Cardiac septum (tissue), 1 donor: ENCODE measurements at regions not wholly inside any gene's neighbourhood (a gene's known extent, or its start where the extent isn't known, plus 50 kb on each side); places are given as distances from the start of the nearest gene placed in this dataset.
"Not testable (repeated sequence)": the region's sequence is repeated elsewhere in the genome, so short reads cannot be mapped to it uniquely, and the experiment has no call there.

Experiments
- DNase-seq: peaks from one replicate; pipeline ENCODE4 v3.0.0-alpha.2; 2020; ENCODE audit warnings: low spot score
- intact Hi-C: fragments of 100-400 bp; cut with DNase I; formaldehyde crosslinking; loops from one replicate; pipeline ENCODE4 v1.14.0; 2022
- donor health status: DM: no; HTN: no; CAD: no.

DNA sequence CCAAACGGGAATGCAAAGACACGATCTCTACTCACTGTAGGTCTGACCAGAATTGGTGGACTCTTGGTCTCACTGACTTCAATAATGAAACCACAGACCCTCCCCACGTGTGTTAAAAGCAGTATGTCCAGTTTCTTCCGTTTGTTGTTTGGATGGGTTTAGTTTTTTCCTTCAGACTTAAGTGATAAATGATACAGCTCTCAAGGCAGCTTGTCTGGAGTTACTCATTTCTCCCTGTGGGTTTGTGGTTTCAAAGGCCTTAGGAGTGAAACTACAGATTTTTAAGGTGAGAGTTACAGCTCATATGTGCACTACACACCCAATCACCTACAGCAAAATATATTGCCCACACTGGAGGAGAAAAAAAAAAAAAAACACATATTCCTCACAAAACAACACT is 86.7 kb upstream of the STMND1 start:
- DNase-seq: no peak
- intact Hi-C loops: no loop called here

DNA sequence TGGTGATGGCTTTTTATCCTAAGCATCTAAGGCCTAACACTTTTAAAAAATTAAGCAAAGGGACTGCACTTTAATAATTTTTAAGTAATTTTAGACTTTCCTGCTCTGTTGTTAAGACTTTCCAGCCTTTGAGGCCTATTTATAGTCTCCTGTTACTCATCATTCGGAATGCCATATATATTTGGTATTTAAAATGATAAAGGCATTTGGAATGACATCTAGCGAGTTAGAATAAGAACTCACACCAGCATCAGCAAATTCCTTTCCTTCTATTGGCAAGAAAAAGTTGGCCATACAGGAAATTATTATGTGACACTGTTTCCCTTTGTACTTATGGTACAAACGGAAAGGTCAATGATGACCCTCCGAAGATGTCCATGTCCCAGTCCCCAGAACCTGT is 88.1 kb upstream of the STMND1 start:
- intact Hi-C loops: no loop called here
- DNase-seq: no peak

DNA sequence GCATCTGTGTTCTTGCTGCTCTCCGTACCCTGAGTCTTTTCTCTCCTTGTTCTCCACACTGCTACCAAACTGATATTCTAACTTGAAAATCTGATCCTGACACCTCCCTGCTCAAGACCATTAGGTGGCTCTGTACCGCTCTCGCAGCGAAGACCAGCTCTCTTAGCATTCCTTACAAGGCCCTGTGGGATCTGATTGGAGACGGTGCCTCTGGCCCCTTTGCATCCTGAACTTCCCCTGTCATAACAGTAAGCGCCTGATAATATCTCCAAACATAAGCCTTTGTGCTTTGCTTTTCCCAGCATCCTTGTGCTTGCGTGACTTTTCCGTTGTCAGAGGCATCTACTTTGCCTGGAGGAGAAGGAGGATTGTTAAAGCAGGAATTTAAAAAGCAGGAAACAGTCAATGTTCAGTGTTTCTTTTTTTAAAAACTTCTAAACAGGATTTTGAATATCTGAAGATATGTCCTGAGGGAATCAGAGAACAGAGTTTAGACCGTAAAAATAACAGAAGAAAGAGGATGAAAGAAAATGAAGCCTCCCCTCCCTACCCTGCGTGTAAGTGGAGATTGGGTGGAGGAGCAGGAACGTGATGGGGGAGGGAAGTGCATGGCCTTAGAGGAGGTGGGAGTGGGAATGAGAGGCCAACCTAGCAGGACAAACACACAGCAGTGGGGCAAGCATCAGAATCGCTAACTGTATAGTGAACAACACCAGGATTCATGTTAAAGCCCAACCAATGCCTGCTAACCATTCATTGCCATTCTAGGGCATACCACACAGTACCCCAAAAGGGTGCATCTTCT is 89.2 kb upstream of the STMND1 start:
- DNase-seq: no peak
- intact Hi-C loops: no loop called here

DNA sequence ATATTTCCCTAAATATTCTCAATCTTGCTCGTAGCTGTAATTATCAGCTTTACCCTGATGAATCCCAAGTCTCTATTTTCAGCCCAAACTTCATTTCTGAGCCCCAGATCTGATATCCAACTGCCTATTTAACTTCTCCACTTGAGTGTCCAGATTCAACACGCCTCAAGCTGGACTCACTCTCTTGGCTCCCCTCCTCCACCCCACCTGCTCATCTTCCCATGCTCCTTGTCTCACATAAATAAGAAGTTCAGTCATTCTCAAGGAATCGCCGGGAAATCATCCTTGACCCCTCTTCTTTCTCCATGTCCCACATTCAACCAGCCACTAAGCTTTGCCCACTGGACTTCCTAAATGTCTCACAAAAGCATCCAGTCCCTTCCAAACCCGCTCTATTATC is 89.9 kb upstream of the STMND1 start:
- intact Hi-C loops: no loop called here
- no peak for DNase-seq

DNA sequence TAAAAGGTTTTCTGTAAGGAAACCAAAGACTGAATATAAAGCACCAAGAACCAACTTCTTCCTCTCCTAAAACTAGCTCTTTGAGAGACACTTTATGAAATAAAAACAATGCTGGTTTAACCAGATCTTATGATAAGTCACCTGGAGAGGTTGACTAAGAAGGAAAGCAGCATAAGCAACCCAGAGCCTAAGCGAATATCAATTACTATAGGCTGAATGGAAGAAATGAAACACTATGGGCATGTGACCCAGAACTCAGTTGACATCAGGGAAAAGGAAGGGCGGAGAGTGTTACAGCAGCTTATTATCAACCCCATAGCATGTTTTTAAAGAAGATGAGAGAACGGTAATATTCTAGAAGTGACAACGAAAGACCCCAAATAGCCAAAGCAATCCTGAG is 94.1 kb upstream of the STMND1 start:
- intact Hi-C loops: no loop called here
- no peak for DNase-seq

DNA sequence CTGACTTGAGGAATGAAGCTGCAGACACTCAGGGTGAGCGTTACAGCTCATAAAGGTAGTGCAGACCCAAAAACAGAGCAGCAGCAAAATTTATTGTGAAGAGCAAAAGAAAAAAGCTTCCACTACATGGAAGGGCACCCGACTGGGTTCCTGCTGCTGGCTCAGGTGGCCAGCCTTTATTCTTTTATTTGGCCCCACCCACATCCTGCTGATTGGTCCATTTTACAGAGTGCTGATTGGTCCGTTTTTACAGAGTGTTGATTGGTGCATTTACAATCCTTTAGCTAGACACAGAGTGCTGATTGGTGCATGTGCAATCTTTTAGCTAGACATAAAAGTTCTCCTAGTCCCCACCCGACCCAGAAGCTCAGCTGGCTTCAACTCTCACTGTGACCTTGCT is 95.3 kb upstream of the STMND1 start:
- intact Hi-C loops: no loop called here
- DNase-seq: no peak

DNA sequence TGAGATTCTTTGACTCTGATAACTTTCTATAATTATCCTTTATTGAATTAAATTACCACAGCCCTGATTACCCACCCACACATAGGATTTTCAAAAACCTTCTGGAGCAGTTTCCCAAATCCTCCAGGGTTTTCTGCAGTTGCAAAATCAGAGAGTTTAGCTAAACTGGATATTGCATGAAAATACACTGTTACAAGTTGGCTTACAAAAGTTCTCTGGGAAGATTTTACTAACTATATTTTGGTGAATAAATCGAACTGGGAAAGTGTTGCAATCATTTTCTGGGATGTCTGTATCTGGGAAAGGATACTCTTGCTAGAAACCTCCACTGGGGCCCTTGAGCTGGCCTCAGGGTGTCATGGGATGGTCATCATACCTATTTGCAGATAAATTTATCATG is 97.6 kb upstream of the STMND1 start:
- DNase-seq: no peak
- intact Hi-C loops: no loop called here

DNA sequence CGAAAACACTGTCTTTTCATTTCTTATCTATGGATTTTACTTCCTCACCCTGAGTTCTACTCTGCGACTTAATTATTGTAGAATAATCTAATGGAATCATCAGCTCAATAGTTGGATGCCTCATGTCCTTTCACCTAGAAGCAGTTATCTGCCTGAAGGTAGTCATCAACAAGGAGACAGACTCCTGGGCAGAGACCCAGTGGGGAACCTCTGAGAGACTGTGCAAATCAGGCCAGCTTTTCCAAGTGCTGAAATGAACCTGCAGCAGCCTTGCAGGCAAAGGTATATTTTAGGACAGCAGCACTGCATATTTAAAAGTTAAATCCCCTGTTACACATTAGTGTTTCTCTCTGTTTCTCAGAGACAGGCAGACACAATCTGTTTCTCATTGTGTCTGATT is 99.7 kb upstream of the STMND1 start:
- no peak for DNase-seq
- intact Hi-C loops: no loop called here

DNA sequence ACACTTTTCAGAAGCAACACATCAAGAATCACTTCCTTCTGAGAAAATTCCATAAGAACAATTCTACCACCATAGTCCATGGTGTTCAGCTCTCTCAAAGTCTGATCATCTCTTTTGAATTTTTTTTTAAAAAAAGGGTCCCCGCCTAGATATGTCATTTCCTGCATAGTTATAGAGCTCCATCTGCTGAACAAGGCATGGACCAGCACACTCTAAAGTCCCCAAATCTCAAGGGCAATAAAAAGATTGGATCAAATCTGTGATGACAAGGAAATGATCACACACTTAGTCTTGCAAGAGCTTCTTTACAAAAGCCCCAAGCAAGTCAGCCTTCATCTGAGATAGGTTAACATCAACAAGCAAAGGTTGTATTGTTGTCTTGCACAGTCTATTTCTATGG is 100.7 kb upstream of the STMND1 start:
- no peak for DNase-seq
- intact Hi-C loops: no loop called here

DNA sequence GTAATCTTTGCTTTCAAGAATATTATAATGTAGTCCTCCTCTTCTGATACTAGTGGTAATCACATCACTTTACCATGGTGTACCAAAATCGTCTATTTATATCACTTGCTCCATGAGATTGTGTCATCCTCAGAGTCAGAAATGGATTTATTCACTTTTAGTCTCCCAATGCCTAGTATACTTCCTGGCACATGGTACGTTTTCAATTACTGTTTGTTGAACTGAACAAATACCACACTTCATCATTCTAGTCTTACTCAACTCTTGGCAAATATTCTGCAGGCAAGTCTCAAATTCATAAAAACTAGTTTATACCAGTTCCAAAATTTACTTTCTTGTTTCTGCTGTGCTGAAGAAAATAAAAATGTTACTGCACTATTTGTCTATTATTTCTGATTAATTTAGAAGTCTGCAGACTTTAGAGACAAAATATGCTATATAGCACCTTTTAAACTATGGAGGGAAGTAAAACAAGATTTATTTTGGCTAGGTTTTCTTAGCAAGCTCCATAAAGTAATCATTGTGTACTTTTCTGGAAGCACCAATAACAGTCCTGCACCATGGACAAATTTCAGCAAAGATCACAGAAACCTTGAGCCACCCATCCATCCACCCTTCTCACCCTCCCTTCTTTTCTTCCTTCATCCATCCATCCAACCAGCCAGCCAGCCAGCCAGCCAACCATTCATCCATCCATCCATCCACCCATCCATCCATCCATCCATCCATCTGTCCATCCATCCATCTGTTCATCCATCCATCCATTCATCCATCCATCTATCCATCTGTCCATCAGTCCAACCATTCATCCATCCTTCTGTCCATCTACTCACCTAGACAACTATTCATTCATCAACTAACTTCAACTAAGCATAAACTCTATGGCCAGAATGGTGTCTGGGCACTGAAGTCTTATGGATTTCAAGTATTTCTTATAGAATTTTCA is 102.1 kb upstream of the STMND1 start:
- intact Hi-C loops: no loop called here
- no peak for DNase-seq

DNA sequence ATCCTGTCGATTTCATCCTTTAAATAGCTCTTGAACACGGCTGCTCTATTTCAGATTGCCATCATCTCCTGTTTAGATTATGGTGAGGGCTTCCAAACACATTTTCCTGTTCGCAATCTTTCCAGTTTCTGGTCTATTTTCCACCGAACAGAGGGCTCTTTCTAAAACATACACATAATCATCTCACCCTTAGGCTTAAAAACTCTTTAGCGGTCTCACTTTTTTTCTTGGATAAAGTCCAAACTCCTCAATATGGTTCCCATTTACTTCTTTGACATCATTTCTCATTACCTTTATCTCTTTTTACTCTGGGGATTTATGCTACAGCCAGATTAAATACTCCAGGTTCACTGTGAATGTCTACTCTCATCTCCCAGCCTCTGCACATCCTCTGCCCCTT is 103.4 kb upstream of the STMND1 start:
- intact Hi-C loops: no loop called here
- no peak for DNase-seq

DNA sequence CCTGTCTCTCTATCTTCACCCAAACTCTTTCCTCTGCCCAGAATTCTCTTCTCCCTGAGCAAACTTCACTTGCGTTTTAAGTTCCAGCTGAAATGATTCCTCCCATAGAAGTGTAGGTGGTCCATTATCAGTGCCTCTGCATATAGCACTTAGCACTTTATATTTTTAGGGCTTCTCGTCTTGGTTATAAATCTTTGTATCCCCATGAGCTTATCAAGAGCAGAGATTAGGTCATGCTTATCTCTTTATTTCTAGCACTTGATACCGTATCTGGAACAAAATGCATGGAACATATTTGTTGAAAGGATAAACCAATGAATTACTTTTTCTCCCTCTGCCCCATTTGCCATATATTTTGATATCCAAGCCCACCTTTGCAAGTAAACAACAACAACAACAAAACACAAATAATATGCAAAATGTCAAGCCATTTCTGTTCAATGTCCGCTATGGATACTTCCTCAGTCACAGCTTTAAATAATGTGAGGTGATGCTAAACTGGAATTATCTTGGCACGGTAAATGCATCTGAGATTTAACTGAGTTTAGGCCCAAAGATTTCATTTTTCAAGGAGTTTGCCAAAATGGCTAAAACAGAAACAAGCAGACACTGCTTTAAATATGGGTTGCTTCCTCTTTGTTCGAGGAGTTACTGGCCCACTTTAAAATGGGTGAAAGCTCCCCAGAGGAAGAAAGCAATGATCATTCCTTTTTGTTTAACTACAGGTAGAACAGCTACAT is 106.2 kb upstream of the STMND1 start:
- no peak for DNase-seq

DNA sequence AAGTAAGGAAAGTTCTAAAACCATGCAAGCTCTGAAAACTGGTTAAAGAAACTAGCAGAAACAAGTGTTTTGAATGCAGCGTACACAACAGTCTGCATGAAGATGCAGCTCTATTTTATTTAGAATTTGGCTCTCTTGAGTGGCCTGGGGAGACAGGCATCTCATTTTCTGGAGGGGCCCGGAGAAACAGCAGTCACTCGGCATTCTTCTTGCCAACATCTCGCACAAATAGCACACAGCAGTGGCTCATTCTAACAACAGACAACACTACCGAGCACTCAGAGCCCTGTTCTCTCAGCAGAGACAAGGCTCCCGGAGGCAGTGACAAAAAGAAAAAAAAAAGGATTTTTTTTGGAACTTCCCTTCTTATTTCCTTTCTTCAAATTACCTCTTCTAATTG is 108.5 kb upstream of the STMND1 start:
- intact Hi-C loops: no loop called here
- DNase-seq: no peak

More for the DNA sequence above, 106.2 kb upstream of the STMND1 start:
- intact Hi-C loops: no loop called here

DNA sequence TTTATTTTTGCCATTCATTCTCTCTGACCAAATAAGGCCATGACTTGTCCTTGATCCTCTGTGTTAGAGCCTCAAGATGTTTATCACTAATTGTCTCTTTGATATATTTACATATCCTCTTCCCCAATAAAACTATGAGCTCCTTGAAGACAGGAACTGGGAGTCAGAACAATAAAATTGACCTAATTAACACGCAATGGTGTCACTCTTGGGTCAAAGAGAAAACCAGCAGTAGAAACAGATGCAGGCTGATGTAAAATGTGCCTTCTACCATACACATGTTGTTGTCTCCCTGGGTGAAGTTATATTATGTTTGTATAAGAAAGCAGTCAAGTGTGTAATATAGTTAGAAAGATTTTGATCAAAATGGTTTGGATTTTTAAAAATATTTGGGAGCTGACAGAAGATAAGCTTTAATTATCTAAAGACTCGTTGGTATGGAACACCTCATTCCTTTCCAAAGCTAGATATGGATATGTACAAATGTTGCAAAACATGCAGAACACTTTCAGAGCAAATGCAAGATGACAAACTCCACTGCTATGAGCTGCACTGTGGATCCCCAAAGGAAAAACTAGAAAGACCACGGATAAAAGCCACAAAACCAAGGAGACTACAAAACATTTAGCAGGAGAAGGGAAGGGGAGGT is 109.7 kb upstream of the STMND1 start:
- intact Hi-C loops: no loop called here

DNA sequence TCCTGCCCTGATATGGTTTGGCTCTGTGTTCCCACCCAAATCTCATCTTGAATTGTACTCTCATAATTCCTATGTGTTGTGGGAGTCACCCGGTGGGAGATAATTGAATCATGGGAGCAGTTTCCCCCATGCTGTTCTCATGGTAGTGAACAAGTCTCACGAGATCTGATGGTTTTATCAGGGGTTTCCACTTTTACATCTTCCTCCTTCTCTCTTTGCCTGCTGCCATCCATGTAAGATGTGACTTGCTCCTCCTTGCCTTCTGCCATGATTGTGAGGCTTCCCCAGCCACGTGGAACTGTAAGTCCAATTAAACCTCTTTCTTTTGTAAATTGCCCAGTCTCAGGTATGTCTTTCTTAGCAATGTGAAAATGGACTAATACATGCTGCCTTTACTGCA is 111.9 kb upstream of the STMND1 start:
- intact Hi-C loops: not testable (repeated sequence)

More for the DNA sequence above, 109.7 kb upstream of the STMND1 start:
- no peak for DNase-seq

DNA sequence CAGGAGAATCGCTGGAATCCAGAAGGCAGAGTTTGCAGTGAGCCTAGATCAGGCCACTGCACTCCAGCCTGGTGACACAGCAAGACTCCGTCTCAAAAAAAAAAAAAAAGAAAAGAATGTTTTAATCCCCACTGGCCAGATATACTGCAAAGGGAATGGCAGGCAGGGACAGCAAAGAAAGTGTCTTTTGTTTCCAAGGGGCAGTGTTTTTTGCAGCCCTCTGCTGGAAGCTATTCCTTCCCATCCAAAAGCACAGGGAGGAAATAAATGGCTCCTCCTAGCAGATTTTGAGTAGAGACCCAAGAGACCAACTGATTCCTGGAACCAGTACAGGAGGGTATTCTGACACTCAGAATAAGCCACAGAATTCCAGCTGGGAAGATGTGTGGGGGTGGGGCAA is 112.5 kb upstream of the STMND1 start:
- intact Hi-C loops: no loop called here
- no peak for DNase-seq

More for the DNA sequence above, 111.9 kb upstream of the STMND1 start:
- not testable (repeated sequence) for DNase-seq

DNA sequence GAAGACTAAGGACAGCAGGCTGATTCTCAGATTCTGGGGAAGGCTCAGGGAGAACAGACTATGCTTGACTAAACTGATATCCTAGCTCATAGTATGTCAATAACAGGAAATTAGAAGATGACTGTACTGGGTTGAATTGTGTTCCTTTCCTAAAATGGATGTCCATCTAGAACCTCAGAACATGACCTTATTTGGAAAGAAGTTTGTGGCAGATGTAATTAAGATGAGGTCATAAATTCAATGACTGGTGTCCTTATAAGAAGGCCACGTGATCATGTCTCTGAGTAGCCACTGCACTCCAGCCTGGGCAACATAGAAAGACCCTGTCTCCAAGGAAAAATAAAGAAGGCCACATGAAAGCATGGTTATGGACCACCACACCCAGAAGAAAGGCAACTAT is 113.9 kb upstream of the STMND1 start:
- intact Hi-C loops: no loop called here
- DNase-seq: no peak

DNA sequence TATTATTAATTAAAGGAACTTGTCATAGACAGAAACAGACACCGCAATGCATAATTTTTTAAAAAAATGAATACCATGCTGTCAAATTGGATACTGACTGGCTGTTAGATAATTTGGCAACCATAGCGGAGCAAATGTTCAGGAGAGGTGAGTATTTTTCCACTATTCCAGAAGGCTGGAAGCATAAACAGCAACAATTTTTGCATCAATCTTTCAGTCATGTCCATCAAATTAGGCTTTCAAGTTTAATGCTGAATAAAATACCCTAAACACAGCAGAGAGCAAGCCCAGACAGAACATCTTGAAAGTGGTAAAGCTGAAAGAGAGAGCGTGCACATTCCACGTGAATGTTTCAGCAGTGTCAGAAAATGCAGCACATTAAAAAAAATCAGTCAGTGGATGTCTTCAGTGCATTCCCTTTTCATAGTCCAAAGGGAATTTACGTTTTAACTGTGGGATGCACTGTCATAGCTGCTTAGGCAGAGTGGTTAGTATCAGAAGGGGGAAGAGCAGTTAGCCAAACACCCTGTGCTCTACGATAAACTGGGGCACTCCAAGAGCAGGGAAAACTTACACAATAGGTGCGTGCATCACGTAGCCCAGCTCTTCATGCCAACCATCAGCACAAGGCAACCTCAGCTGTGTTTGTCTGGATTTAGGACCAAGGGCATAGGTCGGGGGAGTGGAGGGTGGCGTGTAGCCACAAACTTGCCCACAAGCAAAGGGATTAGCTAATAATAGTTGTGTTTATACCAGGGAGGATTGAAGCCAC is 116.2 kb upstream of the STMND1 start:
- no peak for DNase-seq
- intact Hi-C loops: no loop called here

DNA sequence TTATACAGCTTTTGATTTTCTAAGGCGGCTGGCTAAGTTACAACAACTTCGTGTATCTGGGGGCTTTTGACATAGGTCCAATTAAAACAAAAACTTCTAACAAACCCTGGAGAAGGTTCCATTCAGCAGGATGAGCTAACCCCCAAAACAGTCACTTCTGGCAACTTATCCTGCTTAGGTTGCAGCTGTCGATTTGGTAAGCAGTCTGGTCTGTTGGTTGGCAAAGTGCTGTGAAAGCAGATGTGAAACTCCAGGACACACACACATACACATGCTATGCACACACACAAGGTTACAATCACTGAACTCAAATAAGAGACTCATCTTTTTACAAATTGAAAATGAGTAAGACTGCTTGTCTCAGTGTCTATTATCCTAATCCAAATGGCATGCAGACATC is 119.0 kb upstream of the STMND1 start:
- DNase-seq: no peak
- intact Hi-C loops: no loop called here
